HepG2 (cell line): ENCODE measurements at regions not wholly inside any gene's neighbourhood (a gene's known extent, or its start where the extent isn't known, plus 50 kb on each side); places are given as distances from the start of the nearest gene placed in this dataset.

Experiments
- EZH2 ChIP-seq: conservative IDR thresholded peaks from 2 replicates; pipeline ENCODE4 v1.6.1; 2012; ENCODE audit warnings: mild to moderate bottlenecking, low read depth, low read length, moderate library complexity
- SIN3A ChIP-seq: IDR thresholded peaks from 2 replicates; pipeline ENCODE4 v1.6.1; 2011; ENCODE audit warnings: low read depth, mild to moderate bottlenecking, control low read depth, low read length, borderline replicate concordance
- SIX4 ChIP-seq: sonication (generic); formaldehyde crosslinking; IDR thresholded peaks from 2 replicates; pipeline ENCODE4 v1.4.0; 2020; ENCODE audit warnings: missing genetic modification reagents
- TBL1XR1 ChIP-seq: fragments of 150-350 bp; IDR thresholded peaks from 2 replicates; pipeline ENCODE4 v1.6.1; 2014; ENCODE audit warnings: borderline replicate concordance, low read length; ENCODE audit not compliant: partially characterized antibody

- TF ChIP-seq SIX4 (CRISPR knock-in tag), result no peak
- no peak for TF ChIP-seq SIN3A
- TF ChIP-seq TBL1XR1, result no peak
- no peak for TF ChIP-seq EZH2
These were observed 260.1 kb upstream of the SORCS1 start for GRCh38 chr10:107424628-107425027.
